GM18499 (cell line): ENCODE measurements at regions not wholly inside any gene's neighbourhood (a gene's known extent, or its start where the extent isn't known, plus 50 kb on each side); places are given as distances from the start of the nearest gene placed in this dataset.
"Not testable (repeated sequence)": the region's sequence is repeated elsewhere in the genome, so short reads cannot be mapped to it uniquely, and the experiment has no call there.

Experiments
- ATAC-seq: cut with Tn5 transposase; IDR thresholded peaks from one replicate; pipeline ENCODE4 v1.9.1; 2021; ENCODE audit warnings: moderate number of reproducible peaks; ENCODE audit not compliant: insufficient read depth, unreplicated experiment

GRCh38 chr4:108417923-108418322 is 202.5 kb upstream of the RPL34 start:
- no peak for ATAC-seq

- ATAC-seq, result no peak
Measured at GRCh38 chr4:108416831-108417230, 203.5 kb upstream of the RPL34 start.

- ATAC-seq, result no peak
Measured at GRCh38 chr4:108415389-108415788, 205.0 kb upstream of the RPL34 start.

- no peak for ATAC-seq
Measured at GRCh38 chr4:108411836-108412235, 208.5 kb upstream of the RPL34 start.

GRCh38 chr4:108409691-108410090 is 210.7 kb upstream of the RPL34 start:
- ATAC-seq, result not testable (repeated sequence)

- no peak for ATAC-seq
Measured at GRCh38 chr4:108405586-108405985, 214.8 kb upstream of the RPL34 start.

GRCh38 chr4:108400309-108400708 is 220.1 kb upstream of the RPL34 start:
- ATAC-seq, result no peak

GRCh38 chr4:108399610-108400265 is 220.6 kb upstream of the RPL34 start:
- no peak for ATAC-seq

GRCh38 chr4:108398836-108399235 is 221.5 kb upstream of the RPL34 start:
- ATAC-seq, result no peak

- ATAC-seq, result no peak
Measured at GRCh38 chr4:108398316-108398715, 222.1 kb upstream of the RPL34 start.

- no peak for ATAC-seq
Measured at GRCh38 chr4:108397850-108398249, 222.5 kb upstream of the RPL34 start.

- no peak for ATAC-seq
Measured at GRCh38 chr4:108396900-108397497, 223.4 kb upstream of the RPL34 start.

GRCh38 chr4:108395786-108396185 is 224.6 kb upstream of the RPL34 start:
- no peak for ATAC-seq

- ATAC-seq, result no peak
Measured at GRCh38 chr4:108393890-108394472, 225.2 kb upstream of the LEF1 start.

GRCh38 chr4:108391701-108392455 is 223.1 kb upstream of the LEF1 start:
- no peak for ATAC-seq

GRCh38 chr4:108385076-108385475 is 216.3 kb upstream of the LEF1 start:
- no peak for ATAC-seq

- no peak for ATAC-seq
Measured at GRCh38 chr4:108384544-108384943, 215.8 kb upstream of the LEF1 start.

- no peak for ATAC-seq
Measured at GRCh38 chr4:108383157-108383556, 214.4 kb upstream of the LEF1 start.

GRCh38 chr4:108382751-108383150 is 214.0 kb upstream of the LEF1 start:
- no peak for ATAC-seq

- no peak for ATAC-seq
Measured at GRCh38 chr4:108378164-108378563, 209.4 kb upstream of the LEF1 start.

GRCh38 chr4:108377021-108377420 is 208.3 kb upstream of the LEF1 start:
- ATAC-seq, result no peak
